T47D (cell line): ENCODE measurements at regions not wholly inside any gene's neighbourhood (a gene's known extent, or its start where the extent isn't known, plus 50 kb on each side); places are given as distances from the start of the nearest gene placed in this dataset.

ENCODE experiments used
- DNase-seq, 2 experiments: peaks; one replicate each; pipeline versions ENCODE4 v3.0.0 to v3.0.0-alpha.2; 2011 to 2012; ENCODE audit warnings: low read depth in 1 of 2, low spot score in 1 of 2
- JUND ChIP-seq: IDR thresholded peaks from 2 replicates; pipeline ENCODE4 v1.6.1; 2012; ENCODE audit warnings: low read depth
- in situ Hi-C: cut with HindIII; loops from 2 replicates; pipeline ENCODE4 v1.10.0; 2016; ENCODE audit warnings: low sequenced_read_pairs, low pct_unique_long_range_greater_than_20kb

GRCh38 chr9:129496473-129497004 lies 124.4 kb downstream of the C9orf50 start:
- peak; percentile 89 to 94 for DNase-seq
- in situ Hi-C loops: no loop called here
- TF ChIP-seq JUND: no peak

GRCh38 chr9:129495620-129496472 lies 125.1 kb downstream of the C9orf50 start:
- TF ChIP-seq JUND: no peak
- peak; percentile 97 to 98 for DNase-seq
- in situ Hi-C loops: no loop called here

- peak in 1 of 2 experiments; percentile 94 for DNase-seq
- TF ChIP-seq JUND: no peak
- in situ Hi-C loops: no loop called here
Measured at GRCh38 chr9:129494113-129494789, 126.7 kb downstream of the C9orf50 start.

GRCh38 chr9:129493706-129494047 lies 127.2 kb downstream of the C9orf50 start:
- no peak for DNase-seq
- in situ Hi-C loops: no loop called here
- TF ChIP-seq JUND: no peak

GRCh38 chr9:129493002-129493705 lies 127.7 kb downstream of the C9orf50 start:
- no peak for DNase-seq
- in situ Hi-C loops: no loop called here
- no peak for TF ChIP-seq JUND

- no peak for DNase-seq
- in situ Hi-C loops: no loop called here
- no peak for TF ChIP-seq JUND
Measured at GRCh38 chr9:129491487-129491855, 129.4 kb downstream of the C9orf50 start.

GRCh38 chr9:129490583-129491486 lies 130.1 kb downstream of the C9orf50 start:
- in situ Hi-C loops: no loop called here
- peak in 1 of 2 experiments; percentile 57 for DNase-seq
- no peak for TF ChIP-seq JUND

DNA sequence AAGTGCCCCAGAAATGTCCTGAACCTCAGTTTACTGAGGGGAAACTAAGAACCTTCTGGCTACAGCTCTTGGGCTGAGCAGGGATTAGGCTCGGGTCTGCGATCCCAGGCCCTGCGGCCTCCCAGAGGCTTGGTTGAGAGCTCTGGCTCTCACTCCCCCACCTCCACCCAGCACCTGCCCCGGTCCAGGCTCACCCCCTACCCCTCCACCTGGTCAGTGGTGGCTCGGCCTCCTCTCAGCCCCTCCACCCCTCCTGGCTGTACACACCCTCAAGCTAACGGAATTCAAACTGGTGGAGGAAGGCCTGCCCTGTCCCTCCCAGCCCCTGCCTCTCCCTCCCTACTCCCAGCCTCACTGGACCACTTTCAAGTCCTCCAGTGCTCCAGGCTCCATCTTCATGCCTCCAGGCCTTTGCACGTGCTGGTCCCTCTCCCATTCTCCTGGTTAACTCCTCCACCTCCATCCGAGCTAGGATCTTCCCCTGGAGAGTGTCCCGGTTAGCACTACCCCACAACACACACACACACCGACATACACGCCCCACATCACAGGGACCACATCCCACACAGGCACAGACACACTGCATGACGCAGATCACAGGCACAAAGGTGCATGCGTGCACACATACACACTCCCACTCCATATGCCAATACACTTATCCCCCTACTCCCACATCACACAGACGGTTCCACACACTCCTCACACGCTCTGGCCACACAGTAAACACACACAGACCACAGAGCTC lies 130.9 kb downstream of the C9orf50 start:
- in situ Hi-C loops: no loop called here
- no peak for TF ChIP-seq JUND
- no peak for DNase-seq

- no peak for TF ChIP-seq JUND
- in situ Hi-C loops: no loop called here
- DNase-seq: peak in 1 of 2 experiments; percentile 54
Measured at GRCh38 chr9:129487658-129488483, 133.0 kb downstream of the C9orf50 start.

DNA sequence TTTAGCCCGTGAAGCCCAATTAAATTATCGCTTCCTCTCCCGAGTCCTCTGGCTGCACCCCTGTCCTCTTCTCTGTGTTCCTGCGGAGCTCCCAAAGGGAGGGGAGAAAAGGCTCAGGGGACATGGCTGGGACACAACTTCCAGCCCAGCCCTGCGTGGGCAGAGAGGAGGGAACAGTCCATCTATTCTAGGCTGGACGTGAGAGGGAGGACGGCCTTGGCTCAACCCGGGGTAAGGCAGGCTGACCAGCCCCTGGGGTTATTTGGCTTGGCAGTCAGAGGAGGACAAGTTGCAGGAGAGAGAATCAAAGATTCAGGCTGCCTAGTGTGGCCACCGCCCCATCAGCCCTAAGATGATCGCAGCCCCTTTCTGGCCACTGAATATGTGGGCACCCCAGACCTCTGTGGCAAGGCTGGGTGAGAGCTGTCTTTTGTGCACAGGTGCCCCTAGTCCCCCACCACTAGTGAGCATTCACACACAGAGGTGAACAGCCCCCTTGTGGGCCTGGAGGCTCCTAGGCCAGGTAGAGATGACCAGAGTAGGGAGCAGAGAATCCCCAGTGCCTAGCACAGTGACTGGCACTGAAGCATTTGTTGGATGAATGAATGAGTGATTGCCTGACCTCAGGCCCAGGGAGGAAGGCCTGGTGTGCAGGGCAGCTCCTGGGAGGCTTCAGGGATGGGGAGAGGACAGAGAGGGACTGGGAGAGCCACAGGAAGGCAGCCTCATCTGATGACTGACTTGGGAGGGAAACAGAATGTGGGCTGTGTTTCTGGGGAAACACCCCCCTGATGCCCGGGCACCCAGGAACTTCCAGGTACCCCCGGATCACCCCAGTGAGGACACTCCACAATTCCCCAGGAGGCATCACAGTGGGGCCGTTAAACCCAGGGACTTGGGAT lies 133.9 kb downstream of the C9orf50 start:
- DNase-seq: peak; percentile 79 to 95
- no peak for TF ChIP-seq JUND
- in situ Hi-C loops: no loop called here
